Right atrium auricular region (tissue), 2 donors: ENCODE measurements at regions not wholly inside any gene's neighbourhood (a gene's known extent, or its start where the extent isn't known, plus 50 kb on each side); places are given as distances from the start of the nearest gene placed in this dataset.

Experiments
- DNase-seq: peaks from one replicate; pipeline ENCODE4 v3.0.0-alpha.2; 2019; ENCODE audit warnings: low spot score
- H3K27ac ChIP-seq, 2 donors: fragments of 200-600 bp; sonication (generic); 1 replicate in 1 of 2; 2 replicates in 1 of 2; pipeline ENCODE4 v1.5.1; 2016 to 2019
- H3K27me3 ChIP-seq, 2 donors: fragments of 200-600 bp; sonication (generic); one replicate each; pipeline versions ENCODE4 v1.5.1 to v1.6.0; 2017 to 2019
- H3K36me3 ChIP-seq: fragments of 200-600 bp; sonication (generic); one replicate; pipeline ENCODE4 v1.5.1; 2016
- H3K4me1 ChIP-seq, 2 donors: fragments of 200-600 bp; sonication (generic); one replicate each; pipeline versions ENCODE4 v1.5.1 to v1.6.0; 2017 to 2019
- H3K4me3 ChIP-seq, 2 donors: fragments of 200-600 bp; sonication (generic); 1 replicate in 1 of 2; 2 replicates in 1 of 2; pipeline ENCODE4 v1.5.1; 2017 to 2019; ENCODE audit warnings: mild to moderate bottlenecking in 1 of 2, moderate library complexity in 1 of 2
- H3K9me3 ChIP-seq, 2 donors: fragments of 200-600 bp; sonication (generic); one replicate each; pipeline ENCODE4 v1.5.1; 2019
- TF ChIP-seq, protein P1 (sequence below), 2 donors: fragments of 200-600 bp; sonication (generic); IDR thresholded peaks; one replicate each; pipeline ENCODE4 v1.5.1; 2019; ENCODE audit warnings: antibody characterized with exemption in 2 of 2

DNA sequence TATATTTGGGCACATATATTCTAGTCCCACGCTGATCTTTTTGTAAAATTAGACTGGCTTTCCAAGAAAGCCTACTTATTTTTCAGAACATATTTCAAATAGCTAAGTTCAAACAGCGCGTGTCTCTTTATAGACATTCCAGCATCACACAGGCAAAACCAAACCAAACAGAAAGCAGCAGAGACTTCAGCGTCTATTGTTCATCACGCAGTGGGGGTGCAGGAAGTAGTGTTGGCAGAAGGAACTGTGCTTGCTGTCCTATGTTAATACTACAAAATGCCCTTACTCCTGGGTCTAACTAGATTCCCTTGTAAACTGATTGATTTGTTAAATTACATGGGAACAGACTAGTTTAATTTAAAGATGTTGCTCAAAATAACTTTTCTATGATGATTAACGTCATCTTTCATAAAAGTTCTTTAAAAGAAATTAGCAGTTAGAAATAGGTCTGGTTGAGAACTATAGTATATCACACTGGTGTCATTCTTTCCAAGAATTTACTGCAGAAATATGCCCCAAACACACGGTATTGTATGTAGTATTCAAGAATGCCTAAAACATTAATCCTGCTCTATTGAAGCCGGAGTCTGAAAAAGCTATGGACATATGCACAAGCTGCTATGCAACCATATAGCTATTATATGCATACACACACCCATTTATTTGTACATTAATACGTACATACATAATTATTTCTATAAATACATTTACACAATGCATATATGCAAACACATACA, 436.3 kb downstream of the CBLN2 start:
- DNase-seq: no peak
- no peaks in the 10 kb centered on the region for H3K4me1 ChIP-seq
- TF ChIP-seq, protein P1, sequence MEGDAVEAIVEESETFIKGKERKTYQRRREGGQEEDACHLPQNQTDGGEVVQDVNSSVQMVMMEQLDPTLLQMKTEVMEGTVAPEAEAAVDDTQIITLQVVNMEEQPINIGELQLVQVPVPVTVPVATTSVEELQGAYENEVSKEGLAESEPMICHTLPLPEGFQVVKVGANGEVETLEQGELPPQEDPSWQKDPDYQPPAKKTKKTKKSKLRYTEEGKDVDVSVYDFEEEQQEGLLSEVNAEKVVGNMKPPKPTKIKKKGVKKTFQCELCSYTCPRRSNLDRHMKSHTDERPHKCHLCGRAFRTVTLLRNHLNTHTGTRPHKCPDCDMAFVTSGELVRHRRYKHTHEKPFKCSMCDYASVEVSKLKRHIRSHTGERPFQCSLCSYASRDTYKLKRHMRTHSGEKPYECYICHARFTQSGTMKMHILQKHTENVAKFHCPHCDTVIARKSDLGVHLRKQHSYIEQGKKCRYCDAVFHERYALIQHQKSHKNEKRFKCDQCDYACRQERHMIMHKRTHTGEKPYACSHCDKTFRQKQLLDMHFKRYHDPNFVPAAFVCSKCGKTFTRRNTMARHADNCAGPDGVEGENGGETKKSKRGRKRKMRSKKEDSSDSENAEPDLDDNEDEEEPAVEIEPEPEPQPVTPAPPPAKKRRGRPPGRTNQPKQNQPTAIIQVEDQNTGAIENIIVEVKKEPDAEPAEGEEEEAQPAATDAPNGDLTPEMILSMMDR (IDR thresholded peaks at IDR 0.05): no peak
- no peaks in the 10 kb centered on the region for H3K9me3 ChIP-seq
- no peaks in the 10 kb centered on the region for H3K27me3 ChIP-seq
- H3K36me3 ChIP-seq: no peaks in the 10 kb centered on the region
- no peak overlapping the region for H3K4me3 ChIP-seq
- no peak overlapping the region for H3K27ac ChIP-seq

GRCh38 chr18:72104851-72105250, 439.3 kb downstream of the CBLN2 start:
- Histone ChIP-seq H3K27me3 (no peaks in the 10 kb centered on the region), H3K4me3 (no peak overlapping the region), H3K36me3 (no peaks in the 10 kb centered on the region), H3K4me1 (no peaks in the 10 kb centered on the region), H3K9me3 (no peaks in the 10 kb centered on the region), H3K27ac (no peak overlapping the region)
- no peak for DNase-seq
- TF ChIP-seq, protein P1 (IDR thresholded peaks at IDR 0.05): no peak

- DNase-seq: no peak
- Histone ChIP-seq H3K27me3 (no peaks in the 10 kb centered on the region), H3K4me3 (no peak overlapping the region), H3K36me3 (no peaks in the 10 kb centered on the region), H3K4me1 (no peaks in the 10 kb centered on the region), H3K9me3 (no peaks in the 10 kb centered on the region), H3K27ac (no peak overlapping the region)
- TF ChIP-seq, protein P1 (IDR thresholded peaks at IDR 0.05): no peak
Observed at GRCh38 chr18:72102412-72102811, 441.7 kb downstream of the CBLN2 start.

DNA sequence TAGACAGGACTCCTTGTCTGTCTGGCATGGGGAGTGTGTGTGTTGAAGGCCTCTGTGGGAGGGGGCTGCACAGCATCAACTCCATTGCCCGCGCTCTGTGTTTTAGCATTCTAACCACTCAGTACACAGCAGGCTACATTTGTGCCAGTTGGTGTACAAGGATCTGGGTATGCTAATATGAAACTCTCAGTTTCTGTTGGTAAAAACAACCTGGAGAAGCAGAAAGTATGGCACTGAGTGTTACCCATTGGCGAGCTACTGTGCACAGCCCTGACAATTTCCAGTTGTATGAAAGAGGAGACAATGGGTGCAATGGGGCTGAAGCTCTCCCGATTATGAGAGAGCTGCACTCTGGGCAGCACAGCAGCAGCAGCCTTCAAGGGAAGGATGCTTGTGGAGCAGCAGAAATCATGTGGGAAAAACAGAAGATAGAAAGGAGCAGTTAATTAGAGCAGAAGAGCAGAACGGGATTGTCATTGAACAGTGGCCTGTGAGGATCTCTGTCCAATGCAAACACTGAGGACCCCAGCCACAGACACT, 443.6 kb downstream of the CBLN2 start:
- no peak overlapping the region for H3K4me3 ChIP-seq
- no peaks in the 10 kb centered on the region for H3K27me3 ChIP-seq
- TF ChIP-seq, protein P1 (IDR thresholded peaks at IDR 0.05): no peak
- H3K9me3 ChIP-seq: no peaks in the 10 kb centered on the region
- no peaks in the 10 kb centered on the region for H3K4me1 ChIP-seq
- H3K36me3 ChIP-seq: no peaks in the 10 kb centered on the region
- DNase-seq: no peak
- no peak overlapping the region for H3K27ac ChIP-seq

DNA sequence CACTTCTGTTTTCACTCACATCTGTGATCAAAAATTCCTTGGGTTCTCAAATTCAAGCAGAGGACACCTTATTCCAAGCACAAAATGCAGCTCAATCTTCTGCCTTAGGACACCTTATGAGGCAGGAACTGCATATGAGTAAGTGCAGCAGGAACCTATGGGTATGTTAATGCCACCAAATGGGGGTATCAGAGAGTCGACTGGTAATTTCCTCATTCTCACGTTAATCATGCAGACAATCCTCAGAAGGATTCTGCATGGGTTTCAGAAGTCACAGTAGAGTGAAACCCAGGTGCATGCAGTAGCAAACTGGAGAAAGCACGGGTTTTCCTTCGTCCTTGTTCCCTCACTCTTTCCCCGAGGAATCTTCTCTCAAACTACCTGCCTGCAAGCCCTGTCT, 452.8 kb downstream of the CBLN2 start:
- H3K27ac ChIP-seq: no peak overlapping the region
- H3K36me3 ChIP-seq: no peaks in the 10 kb centered on the region
- H3K9me3 ChIP-seq: no peaks in the 10 kb centered on the region
- no peak for DNase-seq
- no peaks in the 10 kb centered on the region for H3K27me3 ChIP-seq
- TF ChIP-seq, protein P1 (IDR thresholded peaks at IDR 0.05): no peak
- H3K4me3 ChIP-seq: no peak overlapping the region
- no peaks in the 10 kb centered on the region for H3K4me1 ChIP-seq

DNA sequence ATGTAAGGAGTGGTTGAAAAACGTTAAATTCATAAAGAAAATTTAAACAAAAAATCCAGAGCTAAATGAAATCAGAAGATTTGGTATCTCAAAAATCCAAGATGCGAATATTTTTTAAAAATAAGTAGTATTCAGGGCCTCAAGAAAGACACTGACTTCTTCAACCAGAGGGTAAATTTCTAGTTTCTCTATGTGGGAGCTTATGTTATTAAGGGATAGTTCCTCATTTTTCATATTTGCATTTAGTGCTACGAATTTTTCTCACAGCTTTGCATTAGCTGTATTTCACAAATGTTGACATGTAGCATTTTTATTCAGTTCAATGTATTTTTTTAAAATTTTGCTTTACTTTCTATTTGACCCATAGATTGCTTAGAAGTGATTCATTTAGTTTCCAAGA, 454.7 kb downstream of the CBLN2 start:
- Histone ChIP-seq H3K27me3 (no peaks in the 10 kb centered on the region), H3K9me3 (no peaks in the 10 kb centered on the region), H3K4me3 (no peak overlapping the region), H3K27ac (no peak overlapping the region), H3K36me3 (no peaks in the 10 kb centered on the region), H3K4me1 (no peaks in the 10 kb centered on the region)
- TF ChIP-seq, protein P1 (IDR thresholded peaks at IDR 0.05): no peak
- DNase-seq: no peak
